HEK293 (cell line): ENCODE measurements at regions not wholly inside any gene's neighbourhood (a gene's known extent, or its start where the extent isn't known, plus 50 kb on each side); places are given as distances from the start of the nearest gene placed in this dataset.
"Not testable (repeated sequence)": the region's sequence is repeated elsewhere in the genome, so short reads cannot be mapped to it uniquely, and the experiment has no call there.

Experiments used
- CTCF ChIA-PET: fragments of 350-600 bp; formaldehyde crosslinking; extraction: SDS; loops from one replicate; lab custom pipeline; 2021; ENCODE audit warnings: antibody characterized with exemption; lab: Yijun Ruan, JAX
- POLR2A ChIA-PET: fragments of 300-600 bp; formaldehyde crosslinking; extraction: SDS; loops from one replicate; lab custom pipeline; 2020; ENCODE audit warnings: antibody characterized with exemption, inconsistent platforms; lab: Yijun Ruan, JAX
- H3K27ac ChIP-seq: fragments of 200-500 bp; sonication (Bioruptor generic); 2 replicates; pipeline ENCODE4 v1.5.1; 2014; ENCODE audit warnings: low read depth, low read length, control low read depth, inconsistent platforms; ENCODE audit errors: extremely low read depth
- H3K36me3 ChIP-seq, 2 experiments: fragments of 200-500 bp in 1 of 2; sonication (Bioruptor generic) in 1 of 2; 1 replicate in 1 of 2; 2 replicates in 1 of 2; pipeline ENCODE4 v1.5.1; 2014 to 2017; ENCODE audit warnings: inconsistent platforms in 2 of 2, low read length in 2 of 2; ENCODE audit not compliant: control insufficient read depth in 2 of 2, insufficient read depth in 1 of 2
- H3K4me1 ChIP-seq: fragments of 200-500 bp; sonication (Bioruptor generic); 2 replicates; pipeline ENCODE4 v1.5.1; 2014; ENCODE audit warnings: mild to moderate bottlenecking, low read length, inconsistent platforms; ENCODE audit not compliant: control insufficient read depth, insufficient read depth
- H3K4me3 ChIP-seq: 2 replicates; pipeline ENCODE4 v1.5.1; 2011; ENCODE audit warnings: low read depth, mild to moderate bottlenecking, control low read depth, low read length, moderate library complexity
- H3K9me3 ChIP-seq: fragments of 200-500 bp; sonication (Bioruptor generic); 2 replicates; pipeline ENCODE4 v1.5.1; 2014; ENCODE audit warnings: low read depth, low read length, inconsistent platforms; ENCODE audit not compliant: control insufficient read depth, insufficient read depth
- BCL11B ChIP-seq: fragments of 450-650 bp; formaldehyde crosslinking; IDR thresholded peaks from 2 replicates; pipeline ENCODE4 v1.5.1; 2016; ENCODE audit warnings: low read depth, missing biosample characterization, missing genetic modification characterization
- MEIS1 ChIP-seq: sonication (generic); formaldehyde crosslinking; IDR thresholded peaks from 2 replicates; pipeline ENCODE4 v1.8.1; 2022; ENCODE audit warnings: missing genetic modification reagents, mild to moderate bottlenecking, borderline replicate concordance
- SCRT1 ChIP-seq: fragments of 450-650 bp; formaldehyde crosslinking; IDR thresholded peaks from 2 replicates; pipeline ENCODE4 v1.5.1; 2016; ENCODE audit warnings: missing biosample characterization, missing genetic modification characterization, borderline replicate concordance
- SP2 ChIP-seq: fragments of 450-650 bp; formaldehyde crosslinking; IDR thresholded peaks from 2 replicates; pipeline ENCODE4 v1.5.1; 2016; ENCODE audit warnings: missing biosample characterization, missing genetic modification characterization
- TRIM28 ChIP-seq: IDR thresholded peaks from 2 replicates; pipeline ENCODE4 v1.6.1; 2011; ENCODE audit warnings: low read length, control low read depth, borderline replicate concordance
- WT1 ChIP-seq: fragments of 450-650 bp; formaldehyde crosslinking; IDR thresholded peaks from 2 replicates; pipeline ENCODE4 v1.5.1; 2016; ENCODE audit warnings: missing biosample characterization, missing genetic modification characterization
- ZBTB11 ChIP-seq: fragments of 450-650 bp; formaldehyde crosslinking; conservative IDR thresholded peaks from 2 replicates; pipeline ENCODE4 v1.5.1; 2016; ENCODE audit warnings: low read depth, missing biosample characterization, missing genetic modification characterization
- ZBTB8A ChIP-seq: fragments of 450-650 bp; formaldehyde crosslinking; IDR thresholded peaks from 2 replicates; pipeline ENCODE4 v1.5.1; 2016; ENCODE audit warnings: missing biosample characterization, missing genetic modification characterization
- ZFP37 ChIP-seq: fragments of 450-650 bp; formaldehyde crosslinking; IDR thresholded peaks from 2 replicates; pipeline ENCODE4 v1.5.1; 2016; ENCODE audit warnings: missing biosample characterization, missing genetic modification characterization
- ZNF132 ChIP-seq: fragments of 450-650 bp; formaldehyde crosslinking; IDR thresholded peaks from 2 replicates; pipeline ENCODE4 v1.5.1; 2017; ENCODE audit warnings: missing biosample characterization, missing genetic modification characterization, borderline replicate concordance
- ZNF138 ChIP-seq: fragments of 450-650 bp; formaldehyde crosslinking; IDR thresholded peaks from 2 replicates; pipeline ENCODE4 v1.5.1; 2016; ENCODE audit warnings: missing biosample characterization, missing genetic modification characterization, borderline replicate concordance
- ZNF202 ChIP-seq: fragments of 450-650 bp; formaldehyde crosslinking; IDR thresholded peaks from 2 replicates; pipeline ENCODE4 v1.5.1; 2016; ENCODE audit warnings: missing biosample characterization, missing genetic modification characterization, borderline replicate concordance
- ZNF266 ChIP-seq: fragments of 450-650 bp; formaldehyde crosslinking; IDR thresholded peaks from 2 replicates; pipeline ENCODE4 v1.5.1; 2016; ENCODE audit warnings: missing biosample characterization, missing genetic modification characterization, low read depth
- ZNF302 ChIP-seq: fragments of 450-650 bp; formaldehyde crosslinking; IDR thresholded peaks from 2 replicates; pipeline ENCODE4 v1.5.1; 2016; ENCODE audit warnings: missing biosample characterization, missing genetic modification characterization, low read depth
- ZNF394 ChIP-seq: fragments of 450-650 bp; formaldehyde crosslinking; IDR thresholded peaks from 2 replicates; pipeline ENCODE4 v1.5.1; 2016; ENCODE audit warnings: missing biosample characterization, missing genetic modification characterization, mild to moderate bottlenecking, moderate library complexity, borderline replicate concordance
- ZNF426 ChIP-seq: fragments of 450-650 bp; formaldehyde crosslinking; IDR thresholded peaks from 2 replicates; pipeline ENCODE4 v1.5.1; 2017; ENCODE audit warnings: missing biosample characterization, missing genetic modification characterization, mild to moderate bottlenecking, inconsistent platforms, moderate library complexity
- ZNF544 ChIP-seq: fragments of 450-650 bp; formaldehyde crosslinking; IDR thresholded peaks from 2 replicates; pipeline ENCODE4 v1.5.0; 2017; ENCODE audit warnings: missing biosample characterization, missing genetic modification characterization
- ZNF548 ChIP-seq: fragments of 450-650 bp; formaldehyde crosslinking; IDR thresholded peaks from 2 replicates; pipeline ENCODE4 v1.5.1; 2016; ENCODE audit warnings: missing biosample characterization, missing genetic modification characterization
- ZNF555 ChIP-seq: fragments of 450-650 bp; formaldehyde crosslinking; conservative IDR thresholded peaks from 2 replicates; pipeline ENCODE4 v1.5.1; 2017; ENCODE audit warnings: missing biosample characterization, mild to moderate bottlenecking, missing genetic modification characterization, inconsistent platforms
- ZNF560 ChIP-seq: fragments of 450-650 bp; formaldehyde crosslinking; IDR thresholded peaks from 2 replicates; pipeline ENCODE4 v1.5.1; 2017; ENCODE audit warnings: missing biosample characterization, missing genetic modification characterization, borderline replicate concordance
- ZNF623 ChIP-seq: fragments of 450-650 bp; formaldehyde crosslinking; IDR thresholded peaks from 2 replicates; pipeline ENCODE4 v1.5.1; 2016; ENCODE audit warnings: missing biosample characterization, missing genetic modification characterization
- ZNF626 ChIP-seq: fragments of 450-650 bp; sonication (Bioruptor Pico); formaldehyde crosslinking; IDR thresholded peaks from 2 replicates; pipeline ENCODE4 v1.5.1; 2018; ENCODE audit warnings: missing biosample characterization, missing genetic modification characterization, inconsistent platforms
- ZNF629 ChIP-seq: fragments of 450-650 bp; formaldehyde crosslinking; IDR thresholded peaks from 2 replicates; pipeline ENCODE4 v1.5.1; 2017; ENCODE audit warnings: missing biosample characterization, missing genetic modification characterization
- ZNF747 ChIP-seq: fragments of 450-650 bp; formaldehyde crosslinking; IDR thresholded peaks from 2 replicates; pipeline ENCODE4 v1.5.1; 2016; ENCODE audit warnings: missing biosample characterization, missing genetic modification characterization
- ZNF768 ChIP-seq: fragments of 450-650 bp; formaldehyde crosslinking; IDR thresholded peaks from 2 replicates; pipeline ENCODE4 v1.5.1; 2018; ENCODE audit warnings: missing biosample characterization, mild to moderate bottlenecking, missing genetic modification characterization
- ZSCAN18 ChIP-seq: fragments of 450-650 bp; formaldehyde crosslinking; IDR thresholded peaks from 2 replicates; pipeline ENCODE4 v1.5.1; 2016; ENCODE audit warnings: missing biosample characterization, missing genetic modification characterization

GRCh38 chr3:145054055-145054454, 1082.4 kb downstream of the DIPK2A start:
- H3K36me3 ChIP-seq, H3K4me3 ChIP-seq, CTCF ChIA-PET, H3K27ac ChIP-seq, H3K9me3 ChIP-seq, H3K4me1 ChIP-seq, POLR2A ChIA-PET: not testable (repeated sequence)
- 0 out of 2 replicates have a peak, but pooled peaks have one; percentile 44 for TF ChIP-seq ZBTB8A (tag by site-specific recombination)
- TF ChIP-seq ZBTB11 (tag by site-specific recombination): peak; percentile 55
- TF ChIP-seq ZNF560: 0 out of 2 replicates have a peak, but pooled peaks have one; percentile 14
- TF ChIP-seq ZNF202 (tag by site-specific recombination): 0 out of 2 replicates have a peak, but pooled peaks have one; percentile 38
- TF ChIP-seq ZNF623: 0 out of 2 replicates have a peak, but pooled peaks have one; percentile 31
- TF ChIP-seq ZNF426 (tag by site-specific recombination): peak; percentile 66
- peak; percentile 71; the same call in 1 of the 2 replicates for TF ChIP-seq ZNF394 (tag by site-specific recombination)
- peak; percentile 65 for TF ChIP-seq ZNF555

GRCh38 chr3:145055375-145056076, 1083.9 kb downstream of the DIPK2A start:
- ChIA-PET POLR2A (no interaction called here), CTCF (no interaction called here)
- Histone ChIP-seq H3K4me3 (no peak overlapping the region), H3K4me1 (no peaks in the 10 kb centered on the region), H3K9me3 (no peaks in the 10 kb centered on the region), H3K27ac (no peak overlapping the region), H3K36me3 (no peaks in the 10 kb centered on the region)
- TF ChIP-seq ZNF747 (tag by site-specific recombination): no peak
- TF ChIP-seq ZNF768 (tag by site-specific recombination): no peak
- no peak for TF ChIP-seq ZNF266 (tag by site-specific recombination)

- H3K9me3 ChIP-seq: no peaks in the 10 kb centered on the region
- ChIA-PET POLR2A (no interaction called here), CTCF (no interaction called here)
- H3K4me3 ChIP-seq: no peak overlapping the region
- H3K4me1 ChIP-seq: no peaks in the 10 kb centered on the region
- no peaks in the 10 kb centered on the region for H3K36me3 ChIP-seq
- TF ChIP-seq WT1 (tag by site-specific recombination) (no peak), ZNF138 (no peak), ZNF544 (tag by site-specific recombination) (no peak), MEIS1 (no peak), ZNF132 (no peak), ZFP37 (no peak), ZNF629 (tag by site-specific recombination) (no peak), SCRT1 (tag by site-specific recombination) (no peak), BCL11B (tag by site-specific recombination) (no peak), ZSCAN18 (no peak), TRIM28 (no peak), ZNF302 (tag by site-specific recombination) (no peak), SP2 (tag by site-specific recombination) (no peak), ZNF626 (no peak), ZNF548 (tag by site-specific recombination) (no peak)
- no peak overlapping the region for H3K27ac ChIP-seq
Observed at GRCh38 chr3:145058483-145058882, 1086.9 kb downstream of the DIPK2A start.
